Stimulated activated CD8-positive, alpha-beta memory T cell treated with anti-CD3 and anti-CD28 coated beads, Interleukin-4, amount 100 ng/mL, for 48 hours (primary cell): ENCODE measurements at regions not wholly inside any gene's neighbourhood (a gene's known extent, or its start where the extent isn't known, plus 50 kb on each side); places are given as distances from the start of the nearest gene placed in this dataset.
"Not testable (repeated sequence)": the region's sequence is repeated elsewhere in the genome, so short reads cannot be mapped to it uniquely, and the experiment has no call there.

ENCODE experiments used
- DNase-seq: peaks from one replicate; pipeline ENCODE4 v3.0.0-alpha.2; 2020

- no peak for DNase-seq
Observed at GRCh38 chr3:21237638-21238037, 513.4 kb downstream of the ZNF385D start.

- no peak for DNase-seq
Observed at GRCh38 chr3:21235491-21235890, 515.5 kb downstream of the ZNF385D start.

GRCh38 chr3:21234933-21235332 lies 516.1 kb downstream of the ZNF385D start:
- DNase-seq = no peak

DNA sequence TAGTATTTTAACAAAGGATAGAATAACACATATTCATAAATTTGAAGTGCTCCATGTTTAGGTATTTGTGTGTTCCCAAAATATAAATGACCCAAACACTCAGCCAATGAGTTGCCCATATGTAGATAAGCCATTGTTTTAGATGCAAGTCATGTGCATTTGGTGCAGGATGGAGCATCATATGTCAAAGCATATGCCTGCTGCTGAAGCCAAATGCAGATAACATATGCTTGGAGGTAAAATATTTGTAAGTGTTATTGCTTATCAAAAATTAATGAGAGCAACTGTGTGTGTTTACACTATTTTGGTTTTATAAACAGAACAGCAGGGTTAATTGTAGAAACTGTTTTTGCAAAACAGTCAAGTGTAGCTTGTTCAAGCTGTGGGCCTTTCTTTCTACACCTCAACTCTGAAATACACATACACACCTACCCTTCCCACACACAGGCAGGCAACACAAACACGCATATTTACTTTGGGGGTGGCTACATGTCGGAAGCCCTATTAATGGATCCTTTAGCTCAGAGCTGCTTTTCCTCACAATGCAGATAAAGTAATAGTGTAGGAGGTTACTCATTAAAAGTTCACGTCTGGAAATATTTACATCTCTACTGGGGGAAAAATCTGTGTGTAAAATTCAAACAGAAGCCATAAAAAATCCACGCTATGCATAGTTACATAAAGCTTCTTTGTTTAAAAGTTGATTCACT lies 521.4 kb downstream of the ZNF385D start:
- no peak for DNase-seq

- no peak for DNase-seq
Observed at GRCh38 chr3:21226086-21226485, 524.9 kb downstream of the ZNF385D start.

- DNase-seq = no peak
Observed at GRCh38 chr3:21220944-21221343, 530.1 kb downstream of the ZNF385D start.

DNA sequence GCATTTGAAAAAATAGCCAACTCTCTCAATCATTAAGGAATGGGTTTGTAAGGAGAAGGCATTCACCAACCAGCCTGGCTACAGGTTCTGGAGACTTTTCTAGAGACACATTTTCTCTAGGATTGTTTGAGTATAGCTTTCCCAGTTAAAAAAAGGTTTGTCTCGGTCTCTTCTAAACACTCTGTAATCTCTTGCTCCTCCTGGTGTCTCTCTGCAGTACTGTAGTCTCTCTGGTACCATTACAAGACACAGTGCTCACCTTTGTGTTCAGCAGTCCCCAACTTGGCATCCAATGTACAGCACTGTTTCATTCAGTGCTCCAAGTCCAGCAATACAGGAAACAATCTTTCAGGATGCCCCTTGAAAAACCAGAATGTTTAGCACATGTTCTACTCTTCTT lies 534.4 kb downstream of the ZNF385D start:
- DNase-seq = no peak

GRCh38 chr3:21204122-21204521 lies 546.9 kb downstream of the ZNF385D start:
- DNase-seq = not testable (repeated sequence)

GRCh38 chr3:21195203-21195602 lies 555.8 kb downstream of the ZNF385D start:
- DNase-seq = no peak

DNA sequence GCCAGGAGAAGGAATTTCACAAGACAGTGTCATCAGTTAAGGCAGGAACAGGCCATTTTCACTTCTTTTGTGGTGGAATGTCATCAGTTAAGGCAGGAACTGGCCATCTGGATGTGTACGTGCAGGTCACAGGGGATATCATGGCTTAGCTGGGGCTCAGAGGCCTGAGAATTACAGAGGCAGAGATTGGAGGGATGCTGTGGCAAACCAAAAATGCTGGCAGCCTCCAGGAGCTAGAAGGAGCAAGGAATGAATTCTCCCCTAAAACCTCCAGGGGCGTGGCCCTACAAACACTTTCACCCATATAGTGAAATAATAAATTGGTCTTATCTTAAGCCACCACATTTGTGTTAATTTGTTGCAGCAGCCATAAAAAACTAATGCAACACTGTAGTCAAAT lies 557.0 kb downstream of the ZNF385D start:
- DNase-seq = not testable (repeated sequence)

- no peak for DNase-seq
Observed at GRCh38 chr3:21188459-21188858, 562.6 kb downstream of the ZNF385D start.

DNA sequence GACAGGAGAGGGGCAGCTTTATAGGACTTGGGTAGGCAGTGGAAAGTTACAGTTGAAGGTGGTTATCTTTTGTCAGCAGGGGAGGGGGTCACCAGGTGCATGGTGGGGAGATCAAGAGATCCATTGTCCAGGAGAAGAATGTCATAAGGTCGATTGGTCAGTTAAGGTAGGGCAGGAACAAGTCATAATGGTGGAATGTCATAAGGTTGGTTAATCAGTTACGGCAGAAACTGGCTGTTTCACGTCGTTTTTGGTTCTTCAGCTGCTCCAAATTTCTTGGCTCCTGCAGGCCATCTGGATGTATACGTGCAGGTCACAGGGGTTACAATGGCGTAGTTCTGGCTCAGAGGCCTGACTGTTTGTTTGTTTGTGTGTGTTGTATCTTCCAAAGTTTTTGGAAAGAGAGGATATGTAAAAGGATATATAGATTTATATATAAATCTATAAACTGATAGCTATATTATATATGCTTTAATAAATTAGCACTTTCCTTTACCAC lies 565.1 kb downstream of the ZNF385D start:
- no peak for DNase-seq

DNA sequence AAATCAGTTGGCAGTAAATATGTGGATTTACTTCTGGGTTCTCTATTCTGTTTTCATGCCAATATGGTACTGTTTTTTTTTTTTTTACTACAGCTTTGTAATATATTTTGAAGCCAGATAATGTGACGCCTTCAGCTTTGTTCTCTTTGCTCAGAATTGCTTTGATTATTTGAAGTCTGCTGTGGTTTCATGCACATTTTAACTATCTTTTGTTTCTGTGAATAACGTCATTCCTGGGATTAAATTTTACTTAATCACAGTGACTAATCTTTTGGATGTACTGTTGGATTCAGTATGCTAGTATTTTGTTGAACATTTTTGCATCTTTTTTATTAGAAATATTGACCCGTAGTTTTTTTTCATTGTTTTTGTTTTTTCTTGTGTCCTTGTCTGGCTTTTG lies 576.5 kb downstream of the ZNF385D start:
- no peak for DNase-seq

GRCh38 chr3:21170964-21171363 lies 580.0 kb downstream of the ZNF385D start:
- DNase-seq = no peak

DNA sequence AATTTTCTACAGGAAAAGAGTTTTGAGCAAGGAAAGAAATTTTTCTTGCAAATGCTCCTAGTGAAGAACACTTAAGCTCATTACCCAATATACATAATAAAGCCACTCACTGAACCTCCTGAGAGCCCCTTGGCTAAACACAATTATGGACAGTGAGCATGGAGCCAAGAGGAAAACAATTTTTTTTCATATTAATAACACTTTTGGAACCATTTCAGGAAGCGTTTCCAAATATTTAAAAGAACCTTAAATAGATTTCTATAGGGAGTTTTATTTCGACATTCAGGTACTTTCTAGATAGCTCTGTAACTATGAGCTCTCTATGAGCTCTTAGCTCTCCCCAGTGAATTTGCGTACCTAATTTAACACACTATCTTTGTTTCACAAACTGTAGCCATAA lies 581.1 kb downstream of the ZNF385D start:
- DNase-seq = no peak

GRCh38 chr3:21168471-21168870 lies 582.5 kb downstream of the ZNF385D start:
- no peak for DNase-seq

- no peak for DNase-seq
Observed at GRCh38 chr3:21163956-21164355, 587.1 kb downstream of the ZNF385D start.

DNA sequence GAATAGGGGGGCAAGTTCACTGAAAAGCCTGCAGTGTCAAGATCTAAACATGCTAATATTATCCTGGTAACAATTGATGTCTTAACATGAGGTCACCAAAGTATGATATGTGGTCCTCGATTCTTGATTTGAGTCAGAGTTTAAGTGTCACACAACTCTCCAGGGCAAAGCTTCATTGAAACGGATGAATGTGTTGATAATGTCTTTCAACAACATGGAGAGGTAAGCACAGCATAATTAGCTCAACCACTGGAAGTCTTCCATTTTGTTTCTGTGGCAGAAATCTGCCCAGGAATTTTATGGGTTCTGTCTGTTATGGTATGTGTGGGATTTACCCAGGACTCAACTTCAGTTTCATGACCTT lies 591.5 kb downstream of the ZNF385D start:
- no peak for DNase-seq

- no peak for DNase-seq
Observed at GRCh38 chr3:21158861-21159542, 592.0 kb downstream of the ZNF385D start.

DNA sequence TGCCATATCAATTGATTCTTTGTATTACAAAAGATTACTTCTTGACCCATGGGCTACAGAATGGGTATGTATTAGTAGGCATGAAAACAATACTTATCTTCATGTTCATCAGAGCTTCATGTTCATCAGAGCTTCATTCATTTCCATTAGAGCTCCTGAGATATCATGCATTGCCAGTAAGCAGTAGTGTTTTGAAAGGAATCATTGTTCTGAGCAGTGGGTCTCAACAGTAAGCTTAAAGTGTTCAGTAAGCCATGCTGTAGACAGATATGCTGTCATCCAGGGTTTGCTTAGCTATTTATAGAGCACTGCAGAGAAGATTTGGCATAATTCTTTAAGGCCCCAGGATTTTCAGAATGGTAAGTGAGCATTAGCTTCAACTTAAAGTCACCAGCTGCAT lies 596.1 kb downstream of the ZNF385D start:
- no peak for DNase-seq

DNA sequence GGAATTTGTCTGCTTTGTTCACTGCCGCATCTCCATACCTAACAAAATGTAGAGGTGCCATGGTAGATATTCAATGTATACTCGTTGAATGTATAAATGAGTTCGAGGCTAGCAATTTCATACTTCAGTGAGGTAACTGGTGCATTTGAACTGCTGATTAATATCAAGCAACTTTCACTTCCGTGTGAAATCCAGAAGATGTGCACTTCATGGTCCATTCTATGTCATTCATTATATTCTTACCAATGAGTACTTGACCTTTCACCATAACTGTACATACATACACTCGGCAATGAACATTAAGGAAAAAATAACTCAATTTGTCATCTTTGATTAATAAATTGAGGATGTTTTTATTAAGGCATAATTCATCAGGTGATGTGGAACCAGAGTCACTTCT lies 598.5 kb downstream of the ZNF385D start:
- DNase-seq = no peak

GRCh38 chr3:21142949-21143348 lies 608.1 kb downstream of the ZNF385D start:
- DNase-seq = no peak

DNA sequence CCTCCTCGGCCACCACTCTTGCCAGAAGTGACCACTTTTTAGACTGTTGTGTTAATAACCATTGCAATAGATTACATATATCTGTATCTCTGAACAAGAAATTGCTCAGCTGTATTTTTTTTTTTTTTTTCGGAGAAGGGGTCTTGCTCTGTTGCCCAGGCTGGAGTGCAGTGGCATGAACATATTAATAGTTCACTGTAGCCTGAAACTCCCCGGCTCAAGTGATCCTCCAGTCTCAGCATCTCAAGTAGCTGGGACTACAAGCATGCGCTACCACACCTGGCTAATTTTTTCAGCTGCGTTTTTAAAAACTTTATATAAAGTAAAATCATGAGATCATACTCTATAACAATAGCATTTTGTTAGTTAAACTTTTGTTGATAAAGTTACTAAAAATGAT lies 609.0 kb downstream of the ZNF385D start:
- DNase-seq = no peak

DNA sequence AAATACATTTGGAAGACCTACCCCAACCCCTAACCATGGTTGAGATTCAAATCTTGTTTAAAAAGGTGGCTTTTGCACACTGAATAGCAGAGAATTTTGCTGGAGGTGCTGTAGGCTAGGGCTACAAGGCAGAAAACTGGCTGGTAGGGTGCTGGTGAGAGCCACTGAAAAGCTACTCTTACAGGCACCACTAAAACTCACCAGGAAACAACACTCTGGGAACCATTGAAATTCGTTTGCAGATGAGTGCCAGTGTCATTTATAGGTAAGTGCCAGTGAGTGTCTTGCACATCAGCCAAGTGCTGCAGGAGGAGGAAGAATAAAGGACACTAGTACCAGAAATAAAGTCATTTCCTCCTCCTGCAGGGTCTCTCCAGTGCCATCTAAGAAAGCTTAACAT lies 610.2 kb downstream of the ZNF385D start:
- no peak for DNase-seq

GRCh38 chr3:21138085-21138484 lies 612.9 kb downstream of the ZNF385D start:
- DNase-seq = no peak
